GM23338 (cell line): ENCODE measurements at regions not wholly inside any gene's neighbourhood (a gene's known extent, or its start where the extent isn't known, plus 50 kb on each side); places are given as distances from the start of the nearest gene placed in this dataset.

Experiments
- CREB1 ChIP-seq: fragments of 250-450 bp; sonication (Bioruptor Pico); IDR thresholded peaks from 2 replicates; pipeline ENCODE4 v1.5.0; 2020; ENCODE audit warnings: low read depth, mild to moderate bottlenecking, moderate library complexity
- EZH2 ChIP-seq: fragments of 200-600 bp; sonication (generic); IDR thresholded peaks from one replicate; pipeline ENCODE4 v1.8.0; 2017; ENCODE audit warnings: antibody characterized with exemption, mild to moderate bottlenecking, low read depth; ENCODE audit not compliant: unreplicated experiment
- EZH2phosphoT487 ChIP-seq: fragments of 200-600 bp; sonication (generic); IDR thresholded peaks from one replicate; pipeline ENCODE4 v1.8.1; 2018; ENCODE audit warnings: antibody characterized with exemption; ENCODE audit not compliant: unreplicated experiment
- JUNB ChIP-seq: IDR thresholded peaks from one replicate; pipeline ENCODE4 v1.6.1; 2016; ENCODE audit warnings: antibody characterized with exemption; ENCODE audit not compliant: unreplicated experiment
- NANOG ChIP-seq: IDR thresholded peaks from 2 replicates; pipeline ENCODE4 v1.6.1; 2016; ENCODE audit warnings: antibody characterized with exemption, borderline replicate concordance
- POLR2AphosphoS5 ChIP-seq: IDR thresholded peaks from 2 replicates; pipeline ENCODE4 v1.6.1; 2016; ENCODE audit warnings: antibody characterized with exemption, low read depth
- ZNF114 ChIP-seq: fragments of 250-450 bp; sonication (Bioruptor Pico); IDR thresholded peaks from 2 replicates; pipeline ENCODE4 v1.5.0; 2020; ENCODE audit warnings: mild to moderate bottlenecking, moderate library complexity
- TF ChIP-seq, protein P1 (sequence below), 2 experiments: fragments of 200-600 bp in 1 of 2; sonication (generic) in 1 of 2; conservative IDR thresholded peaks; 2 replicates each; pipeline versions ENCODE4 v1.5.1 to v1.6.1; 2016 to 2017; ENCODE audit warnings: antibody characterized with exemption in 2 of 2, low read depth in 2 of 2, mild to moderate bottlenecking in 2 of 2, moderate library complexity in 1 of 2
- TF ChIP-seq, protein P2 (sequence below): IDR thresholded peaks from one replicate; pipeline ENCODE4 v1.6.1; 2018; ENCODE audit warnings: antibody characterized with exemption; ENCODE audit not compliant: unreplicated experiment
- TF ChIP-seq, protein P3 (sequence below): IDR thresholded peaks from 2 replicates; pipeline ENCODE4 v1.6.1; 2016; ENCODE audit warnings: antibody characterized with exemption

DNA sequence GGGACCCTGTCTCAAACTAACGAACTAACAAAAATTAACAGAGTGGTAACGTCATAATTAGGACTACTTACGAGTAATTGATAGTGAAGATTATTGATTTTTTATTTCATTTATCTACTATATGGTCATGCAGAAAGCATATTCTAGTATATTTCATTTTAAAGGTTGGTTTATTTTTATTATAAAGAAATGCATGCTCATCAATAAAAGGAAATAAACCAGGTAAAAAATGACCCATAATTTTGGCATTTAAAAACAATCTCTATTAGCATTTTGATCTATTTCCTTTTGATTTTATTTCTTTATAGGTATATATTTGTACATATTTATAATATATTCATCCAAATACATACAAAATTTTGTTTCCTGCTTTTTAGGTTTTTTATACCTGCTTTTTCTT lies 401.4 kb upstream of the ID4 start:
- TF ChIP-seq, protein P1, sequence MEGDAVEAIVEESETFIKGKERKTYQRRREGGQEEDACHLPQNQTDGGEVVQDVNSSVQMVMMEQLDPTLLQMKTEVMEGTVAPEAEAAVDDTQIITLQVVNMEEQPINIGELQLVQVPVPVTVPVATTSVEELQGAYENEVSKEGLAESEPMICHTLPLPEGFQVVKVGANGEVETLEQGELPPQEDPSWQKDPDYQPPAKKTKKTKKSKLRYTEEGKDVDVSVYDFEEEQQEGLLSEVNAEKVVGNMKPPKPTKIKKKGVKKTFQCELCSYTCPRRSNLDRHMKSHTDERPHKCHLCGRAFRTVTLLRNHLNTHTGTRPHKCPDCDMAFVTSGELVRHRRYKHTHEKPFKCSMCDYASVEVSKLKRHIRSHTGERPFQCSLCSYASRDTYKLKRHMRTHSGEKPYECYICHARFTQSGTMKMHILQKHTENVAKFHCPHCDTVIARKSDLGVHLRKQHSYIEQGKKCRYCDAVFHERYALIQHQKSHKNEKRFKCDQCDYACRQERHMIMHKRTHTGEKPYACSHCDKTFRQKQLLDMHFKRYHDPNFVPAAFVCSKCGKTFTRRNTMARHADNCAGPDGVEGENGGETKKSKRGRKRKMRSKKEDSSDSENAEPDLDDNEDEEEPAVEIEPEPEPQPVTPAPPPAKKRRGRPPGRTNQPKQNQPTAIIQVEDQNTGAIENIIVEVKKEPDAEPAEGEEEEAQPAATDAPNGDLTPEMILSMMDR (conservative IDR thresholded peaks at IDR 0.05; ENCODE audit: low read depth in 2 of 2): no peak
- TF ChIP-seq EZH2phosphoT487 (no peak), EZH2 (no peak), POLR2AphosphoS5 (no peak), CREB1 (CRISPR knock-in tag) (no peak), NANOG (no peak), JUNB (no peak), ZNF114 (CRISPR knock-in tag) (no peak)
- TF ChIP-seq, protein P2, sequence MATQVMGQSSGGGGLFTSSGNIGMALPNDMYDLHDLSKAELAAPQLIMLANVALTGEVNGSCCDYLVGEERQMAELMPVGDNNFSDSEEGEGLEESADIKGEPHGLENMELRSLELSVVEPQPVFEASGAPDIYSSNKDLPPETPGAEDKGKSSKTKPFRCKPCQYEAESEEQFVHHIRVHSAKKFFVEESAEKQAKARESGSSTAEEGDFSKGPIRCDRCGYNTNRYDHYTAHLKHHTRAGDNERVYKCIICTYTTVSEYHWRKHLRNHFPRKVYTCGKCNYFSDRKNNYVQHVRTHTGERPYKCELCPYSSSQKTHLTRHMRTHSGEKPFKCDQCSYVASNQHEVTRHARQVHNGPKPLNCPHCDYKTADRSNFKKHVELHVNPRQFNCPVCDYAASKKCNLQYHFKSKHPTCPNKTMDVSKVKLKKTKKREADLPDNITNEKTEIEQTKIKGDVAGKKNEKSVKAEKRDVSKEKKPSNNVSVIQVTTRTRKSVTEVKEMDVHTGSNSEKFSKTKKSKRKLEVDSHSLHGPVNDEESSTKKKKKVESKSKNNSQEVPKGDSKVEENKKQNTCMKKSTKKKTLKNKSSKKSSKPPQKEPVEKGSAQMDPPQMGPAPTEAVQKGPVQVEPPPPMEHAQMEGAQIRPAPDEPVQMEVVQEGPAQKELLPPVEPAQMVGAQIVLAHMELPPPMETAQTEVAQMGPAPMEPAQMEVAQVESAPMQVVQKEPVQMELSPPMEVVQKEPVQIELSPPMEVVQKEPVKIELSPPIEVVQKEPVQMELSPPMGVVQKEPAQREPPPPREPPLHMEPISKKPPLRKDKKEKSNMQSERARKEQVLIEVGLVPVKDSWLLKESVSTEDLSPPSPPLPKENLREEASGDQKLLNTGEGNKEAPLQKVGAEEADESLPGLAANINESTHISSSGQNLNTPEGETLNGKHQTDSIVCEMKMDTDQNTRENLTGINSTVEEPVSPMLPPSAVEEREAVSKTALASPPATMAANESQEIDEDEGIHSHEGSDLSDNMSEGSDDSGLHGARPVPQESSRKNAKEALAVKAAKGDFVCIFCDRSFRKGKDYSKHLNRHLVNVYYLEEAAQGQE: no peak
- TF ChIP-seq, protein P3, sequence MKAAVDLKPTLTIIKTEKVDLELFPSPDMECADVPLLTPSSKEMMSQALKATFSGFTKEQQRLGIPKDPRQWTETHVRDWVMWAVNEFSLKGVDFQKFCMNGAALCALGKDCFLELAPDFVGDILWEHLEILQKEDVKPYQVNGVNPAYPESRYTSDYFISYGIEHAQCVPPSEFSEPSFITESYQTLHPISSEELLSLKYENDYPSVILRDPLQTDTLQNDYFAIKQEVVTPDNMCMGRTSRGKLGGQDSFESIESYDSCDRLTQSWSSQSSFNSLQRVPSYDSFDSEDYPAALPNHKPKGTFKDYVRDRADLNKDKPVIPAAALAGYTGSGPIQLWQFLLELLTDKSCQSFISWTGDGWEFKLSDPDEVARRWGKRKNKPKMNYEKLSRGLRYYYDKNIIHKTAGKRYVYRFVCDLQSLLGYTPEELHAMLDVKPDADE: no peak
